ENCODE measurements at regions not wholly inside any gene's neighbourhood (a gene's known extent, or its start where the extent isn't known, plus 50 kb on each side); places are given as distances from the start of the nearest gene placed in this dataset.

- TF ChIP-seq CTCF (IDR thresholded peaks at IDR 0.05), result no peak
- DNase-seq (no peak), ATAC-seq (no peak)
- Mint-ChIP-seq H3K36me3 (ENCODE audit: low read depth) (no peaks in the 10 kb centered on the region), H3K27me3 (no peaks in the 10 kb centered on the region), H3K4me3 (no peak overlapping the region), H3K4me1 (ENCODE audit: low read depth) (no peaks in the 10 kb centered on the region), H3K27ac (no peak overlapping the region), H3K9me3 (no peaks in the 10 kb centered on the region)
- CTCF ChIA-PET, result no interaction called here
- POLR2A ChIA-PET, result no interaction called here
- intact Hi-C loops (cut with micrococcal nuclease), result no loop called here
Measured at GRCh38 chr16:80077696-80078095, 463.1 kb upstream of the DYNLRB2 start.

GRCh38 chr16:80074329-80074728 lies 466.5 kb upstream of the DYNLRB2 start:
- no peak overlapping the region for H3K4me3 Mint-ChIP-seq
- POLR2A ChIA-PET, result no interaction called here
- intact Hi-C loops (cut with micrococcal nuclease), result no loop called here
- ATAC-seq (no peak), DNase-seq (no peak)
- no peaks in the 10 kb centered on the region for H3K9me3 Mint-ChIP-seq
- H3K36me3 Mint-ChIP-seq (ENCODE audit: low read depth), result no peaks in the 10 kb centered on the region
- no peak overlapping the region for H3K27ac Mint-ChIP-seq
- CTCF ChIA-PET, result no interaction called here
- H3K4me1 Mint-ChIP-seq (ENCODE audit: low read depth), result no peaks in the 10 kb centered on the region
- TF ChIP-seq CTCF (IDR thresholded peaks at IDR 0.05), result no peak
- H3K27me3 Mint-ChIP-seq, result no peaks in the 10 kb centered on the region

- POLR2A ChIA-PET, result no interaction called here
- ATAC-seq, result no peak
- no peaks in the 10 kb centered on the region for H3K9me3 Mint-ChIP-seq
- H3K36me3 Mint-ChIP-seq (ENCODE audit: low read depth), result no peaks in the 10 kb centered on the region
- intact Hi-C loops (cut with micrococcal nuclease), result no loop called here
- H3K4me1 Mint-ChIP-seq (ENCODE audit: low read depth), result no peaks in the 10 kb centered on the region
- CTCF ChIA-PET, result no interaction called here
- no peaks in the 10 kb centered on the region for H3K27me3 Mint-ChIP-seq
- DNase-seq, result no peak
- TF ChIP-seq CTCF (IDR thresholded peaks at IDR 0.05), result no peak
- H3K27ac Mint-ChIP-seq, result no peak overlapping the region
- no peak overlapping the region for H3K4me3 Mint-ChIP-seq
Measured at GRCh38 chr16:80071964-80072456, 468.8 kb upstream of the DYNLRB2 start.

- TF ChIP-seq CTCF (IDR thresholded peaks at IDR 0.05), result no peak
- ChIA-PET POLR2A (no interaction called here), CTCF (interaction anchor here (1.3 kb wide), 1 partner anchor 70 kb away, joined by 3 read pairs; no protein-coding TSS in a partner anchor)
- no peaks in the 10 kb centered on the region for H3K36me3 Mint-ChIP-seq (ENCODE audit: low read depth)
- H3K27me3 Mint-ChIP-seq, result no peaks in the 10 kb centered on the region
- no peaks in the 10 kb centered on the region for H3K9me3 Mint-ChIP-seq
- DNase-seq, result no peak
- H3K4me3 Mint-ChIP-seq, result no peak overlapping the region
- H3K4me1 Mint-ChIP-seq (ENCODE audit: low read depth), result no peaks in the 10 kb centered on the region
- no peak overlapping the region for H3K27ac Mint-ChIP-seq
- intact Hi-C loops (cut with micrococcal nuclease), result no loop called here
- ATAC-seq, result no peak
Measured at GRCh38 chr16:80066805-80067580, 466.5 kb upstream of the MAF start.

- intact Hi-C loops (cut with micrococcal nuclease), result no loop called here
- CTCF ChIA-PET, result interaction anchor here (0.6 to 1.3 kb wide), 2 partner anchors 69 to 152 kb away, joined by 3 read pairs; no protein-coding TSS in a partner anchor
- H3K4me3 Mint-ChIP-seq, result no peak overlapping the region
- POLR2A ChIA-PET, result no interaction called here
- H3K27me3 Mint-ChIP-seq, result no peaks in the 10 kb centered on the region
- no peaks in the 10 kb centered on the region for H3K4me1 Mint-ChIP-seq (ENCODE audit: low read depth)
- H3K36me3 Mint-ChIP-seq (ENCODE audit: low read depth), result no peaks in the 10 kb centered on the region
- no peak for ATAC-seq
- no peak for TF ChIP-seq CTCF (IDR thresholded peaks at IDR 0.05)
- no peak for DNase-seq
- no peak overlapping the region for H3K27ac Mint-ChIP-seq
- no peaks in the 10 kb centered on the region for H3K9me3 Mint-ChIP-seq
Measured at GRCh38 chr16:80065541-80065940, 465.0 kb upstream of the MAF start.
